Stimulated activated CD8-positive, alpha-beta memory T cell treated with anti-CD3 and anti-CD28 coated beads, Interleukin-7, amount 100 ng/mL, for 1 hour (primary cell): ENCODE measurements at regions not wholly inside any gene's neighbourhood (a gene's known extent, or its start where the extent isn't known, plus 50 kb on each side); places are given as distances from the start of the nearest gene placed in this dataset.
"Not testable (repeated sequence)": the region's sequence is repeated elsewhere in the genome, so short reads cannot be mapped to it uniquely, and the experiment has no call there.

Experiments used
- DNase-seq, 2 donors: peaks; one replicate each; pipeline ENCODE4 v3.0.0-alpha.2; 2020; ENCODE audit warnings: low read depth in 2 of 2

- DNase-seq: no peak
Measured at GRCh38 chr11:37323843-37324242, 725.8 kb upstream of the RAG2 start.

GRCh38 chr11:37322333-37323194 lies 724.5 kb upstream of the RAG2 start:
- no peak for DNase-seq

- DNase-seq: no peak
Measured at GRCh38 chr11:37320921-37321320, 722.9 kb upstream of the RAG2 start.

GRCh38 chr11:37317803-37318202 lies 719.8 kb upstream of the RAG2 start:
- no peak for DNase-seq

- DNase-seq: no peak
Measured at GRCh38 chr11:37313266-37313665, 715.2 kb upstream of the RAG2 start.

GRCh38 chr11:37306563-37306962 lies 708.5 kb upstream of the RAG2 start:
- no peak for DNase-seq

GRCh38 chr11:37301405-37301804 lies 703.4 kb upstream of the RAG2 start:
- DNase-seq: not testable (repeated sequence)

GRCh38 chr11:37298173-37298572 lies 700.1 kb upstream of the RAG2 start:
- no peak for DNase-seq

- DNase-seq: no peak
Measured at GRCh38 chr11:37286890-37287289, 688.9 kb upstream of the RAG2 start.

- no peak for DNase-seq
Measured at GRCh38 chr11:37282367-37282766, 684.3 kb upstream of the RAG2 start.

GRCh38 chr11:37280200-37280599 lies 682.2 kb upstream of the RAG2 start:
- DNase-seq: no peak

GRCh38 chr11:37277896-37278465 lies 679.9 kb upstream of the RAG2 start:
- DNase-seq: no peak

GRCh38 chr11:37264783-37265182 lies 666.7 kb upstream of the RAG2 start:
- DNase-seq: no peak

GRCh38 chr11:37264060-37264459 lies 666.0 kb upstream of the RAG2 start:
- DNase-seq: no peak

GRCh38 chr11:37263467-37263866 lies 665.4 kb upstream of the RAG2 start:
- not testable (repeated sequence) for DNase-seq

GRCh38 chr11:37259734-37260133 lies 661.7 kb upstream of the RAG2 start:
- no peak for DNase-seq

GRCh38 chr11:37248145-37248544 lies 650.1 kb upstream of the RAG2 start:
- no peak for DNase-seq

GRCh38 chr11:37246092-37246491 lies 648.1 kb upstream of the RAG2 start:
- DNase-seq: not testable (repeated sequence)

- no peak for DNase-seq
Measured at GRCh38 chr11:37230865-37231264, 632.8 kb upstream of the RAG2 start.

- DNase-seq: no peak
Measured at GRCh38 chr11:37223962-37224361, 625.9 kb upstream of the RAG2 start.

GRCh38 chr11:37203006-37203405 lies 605.0 kb upstream of the RAG2 start:
- no peak for DNase-seq

- DNase-seq: no peak
Measured at GRCh38 chr11:37199082-37199481, 601.0 kb upstream of the RAG2 start.

- DNase-seq: no peak
Measured at GRCh38 chr11:37184326-37184725, 586.3 kb upstream of the RAG2 start.
